Activated CD4-positive, alpha-beta memory T cell treated with anti-CD3 and anti-CD28 coated beads for 36 hours (primary cell): ENCODE measurements at regions not wholly inside any gene's neighbourhood (a gene's known extent, or its start where the extent isn't known, plus 50 kb on each side); places are given as distances from the start of the nearest gene placed in this dataset.

Source experiments
- CTCF ChIA-PET: fragments of 350-600 bp; sonication (Branson Sonifier 250); formaldehyde crosslinking; loops from one replicate; lab custom pipeline; 2021; ENCODE audit warnings: antibody characterized with exemption, inconsistent platforms; lab: Charles Lee
- POLR2A ChIA-PET: fragments of 350-600 bp; sonication (Branson Sonifier 250); formaldehyde crosslinking; loops from one replicate; lab custom pipeline; 2021; ENCODE audit warnings: antibody characterized with exemption; lab: Charles Lee
- DNase-seq: peaks from one replicate; pipeline ENCODE4 v3.0.0-alpha.2; 2020
- H3K27ac Mint-ChIP-seq: one replicate; pipeline ENCODE4 v1.8.0; 2021; ENCODE audit warnings: mixed read lengths
- H3K27me3 Mint-ChIP-seq: one replicate; pipeline ENCODE4 v1.8.0; 2021; ENCODE audit warnings: mixed read lengths
- H3K36me3 Mint-ChIP-seq: one replicate; pipeline ENCODE4 v1.8.0; 2021; ENCODE audit warnings: mixed read lengths
- H3K4me1 Mint-ChIP-seq: one replicate; pipeline ENCODE4 v1.8.0; 2021; ENCODE audit warnings: low read depth, mixed read lengths
- H3K4me3 Mint-ChIP-seq: one replicate; pipeline ENCODE4 v1.8.0; 2021; ENCODE audit warnings: mild to moderate bottlenecking, mixed read lengths
- H3K9me3 Mint-ChIP-seq: one replicate; pipeline ENCODE4 v1.8.0; 2021; ENCODE audit warnings: mixed read lengths
- intact Hi-C: fragments of 100-400 bp; cut with micrococcal nuclease; formaldehyde crosslinking; loops from one replicate; pipeline ENCODE4 v1.15.1; 2023

DNA sequence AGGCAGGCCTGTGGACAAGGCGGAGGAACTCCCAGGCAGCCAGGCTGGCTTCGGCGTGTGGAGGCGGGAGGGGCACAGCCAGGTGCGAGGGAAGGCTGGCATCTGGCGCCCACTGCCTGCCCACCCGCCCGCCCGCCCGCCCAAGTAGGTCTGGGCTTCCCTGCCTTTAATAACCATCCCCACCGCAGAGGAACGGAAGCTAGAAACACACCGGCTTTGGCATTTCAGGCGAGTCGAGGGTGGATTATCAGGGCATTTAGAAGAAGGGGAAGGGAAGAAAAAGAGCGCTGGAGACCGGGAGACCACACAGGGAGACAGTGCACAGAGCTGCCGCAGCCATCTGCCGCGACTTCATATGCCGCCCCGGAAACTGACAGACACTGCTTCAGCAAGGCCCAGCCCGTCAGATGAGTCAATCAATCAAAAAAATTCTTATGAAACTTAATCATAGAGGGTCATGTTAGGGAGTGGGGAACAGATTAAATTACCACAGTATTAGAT, 199.7 kb downstream of the TSHZ3 start:
- no peaks in the 10 kb centered on the region for H3K36me3 Mint-ChIP-seq
- intact Hi-C loops = no loop called here
- H3K27ac Mint-ChIP-seq = no peak overlapping the region
- no peaks in the 10 kb centered on the region for H3K27me3 Mint-ChIP-seq
- no peaks in the 10 kb centered on the region for H3K4me1 Mint-ChIP-seq
- ChIA-PET CTCF (no interaction called here), POLR2A (no interaction called here)
- DNase-seq = no peak
- H3K9me3 Mint-ChIP-seq = no peaks in the 10 kb centered on the region
- no peak overlapping the region for H3K4me3 Mint-ChIP-seq

DNA sequence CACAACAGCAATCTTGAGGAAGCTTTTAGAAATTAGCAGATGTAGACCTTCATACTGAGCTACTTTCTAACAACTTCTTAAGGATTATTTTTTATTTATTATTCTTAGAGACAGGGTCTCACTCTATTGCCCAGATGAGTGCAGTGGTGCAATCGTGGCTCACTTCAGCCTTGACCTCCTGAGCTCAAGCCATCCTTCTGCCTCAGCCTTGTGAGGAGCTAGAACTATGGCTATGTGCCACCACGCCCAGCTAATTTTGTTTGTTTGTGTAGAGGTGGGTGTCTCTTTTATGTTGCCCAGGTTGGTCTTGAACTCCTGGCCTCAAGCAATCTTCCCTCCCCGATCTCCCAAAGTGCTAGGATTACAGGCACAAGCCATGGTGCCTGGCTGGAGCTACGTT, 200.6 kb downstream of the TSHZ3 start:
- Mint-ChIP-seq H3K9me3 (no peaks in the 10 kb centered on the region), H3K4me3 (no peak overlapping the region), H3K27me3 (no peaks in the 10 kb centered on the region), H3K27ac (no peak overlapping the region), H3K36me3 (no peaks in the 10 kb centered on the region), H3K4me1 (no peaks in the 10 kb centered on the region)
- no peak for DNase-seq
- ChIA-PET CTCF (no interaction called here), POLR2A (no interaction called here)
- intact Hi-C loops = no loop called here

DNA sequence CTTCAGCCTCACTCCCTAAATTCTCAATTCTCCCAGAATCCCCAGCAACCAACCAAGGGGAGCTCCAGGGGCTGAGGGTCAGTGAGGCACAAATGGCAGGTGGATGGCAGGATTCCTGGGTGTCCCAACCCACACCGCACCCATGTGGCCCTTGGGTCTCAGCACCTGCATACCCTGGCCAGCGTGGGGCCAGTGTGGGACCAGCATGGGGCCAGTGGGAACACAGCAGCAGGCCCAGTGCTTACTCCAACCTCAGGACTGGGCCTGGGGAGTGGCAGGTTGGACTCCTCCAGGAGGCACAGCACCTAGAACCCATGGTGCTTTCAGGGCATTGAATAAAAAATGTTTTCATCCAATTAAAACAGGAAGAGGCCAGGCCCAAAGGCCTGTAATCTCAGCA, 202.0 kb downstream of the TSHZ3 start:
- Mint-ChIP-seq H3K4me3 (no peak overlapping the region), H3K4me1 (no peaks in the 10 kb centered on the region), H3K36me3 (no peaks in the 10 kb centered on the region), H3K9me3 (no peaks in the 10 kb centered on the region), H3K27me3 (no peaks in the 10 kb centered on the region), H3K27ac (no peak overlapping the region)
- DNase-seq = no peak
- CTCF ChIA-PET = no interaction called here
- POLR2A ChIA-PET = no interaction called here
- intact Hi-C loops = no loop called here

DNA sequence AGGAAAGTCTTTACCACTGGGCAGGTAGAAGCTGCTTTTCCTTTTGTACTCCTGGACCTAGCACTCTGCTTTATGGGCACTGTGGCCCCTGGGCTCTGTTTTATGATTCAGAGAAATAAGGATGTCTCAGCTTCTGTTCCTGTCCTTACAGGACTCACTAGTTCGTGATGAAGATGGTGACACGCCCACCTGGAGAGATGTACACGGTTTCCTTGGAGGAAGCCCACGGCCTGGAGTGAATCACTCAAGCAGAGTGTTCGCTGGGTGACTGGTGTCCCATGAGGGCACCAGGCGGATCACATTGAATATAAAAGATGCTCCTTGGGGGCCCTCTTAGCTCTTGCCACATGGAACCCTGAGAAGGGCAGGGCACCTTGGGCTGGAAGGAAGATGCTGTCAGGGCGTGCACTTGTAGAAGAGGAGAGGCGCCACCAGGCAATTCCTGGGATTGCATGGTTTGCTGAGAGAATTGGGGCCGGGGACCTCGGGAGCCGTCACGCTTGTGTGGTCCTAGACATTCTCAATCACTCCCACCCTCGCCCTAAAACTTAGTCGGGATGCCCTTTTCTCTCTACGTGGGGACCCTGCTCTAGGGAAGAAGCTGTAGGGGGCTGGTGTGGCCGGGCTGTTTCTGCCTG, 202.6 kb downstream of the TSHZ3 start:
- ChIA-PET POLR2A (no interaction called here), CTCF (no interaction called here)
- Mint-ChIP-seq H3K27me3 (no peaks in the 10 kb centered on the region), H3K27ac (no peak overlapping the region), H3K9me3 (no peaks in the 10 kb centered on the region), H3K4me3 (no peak overlapping the region), H3K4me1 (no peaks in the 10 kb centered on the region), H3K36me3 (no peaks in the 10 kb centered on the region)
- intact Hi-C loops = no loop called here
- DNase-seq = no peak

DNA sequence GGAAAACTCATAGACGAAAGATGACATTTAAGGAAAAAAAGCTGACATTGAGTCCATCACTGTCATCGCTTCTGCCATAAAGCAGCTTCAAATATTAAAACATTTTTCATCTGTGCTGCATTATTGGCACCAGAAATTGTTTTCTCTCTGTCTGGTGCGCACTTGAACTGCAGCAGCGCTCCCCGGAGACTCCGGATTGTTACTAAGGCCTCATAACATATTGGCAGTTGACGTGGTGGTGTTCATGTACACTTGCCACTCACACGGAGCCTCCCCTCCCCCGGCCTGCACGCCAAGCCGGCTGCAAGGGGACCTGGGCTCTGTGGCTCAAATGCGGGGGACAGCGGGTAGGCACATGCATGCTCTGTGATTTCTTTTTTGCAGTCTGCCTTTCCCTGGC, 203.2 kb downstream of the TSHZ3 start:
- ChIA-PET CTCF (no interaction called here), POLR2A (no interaction called here)
- DNase-seq = no peak
- Mint-ChIP-seq H3K27ac (no peak overlapping the region), H3K36me3 (no peaks in the 10 kb centered on the region), H3K27me3 (no peaks in the 10 kb centered on the region), H3K9me3 (no peaks in the 10 kb centered on the region), H3K4me3 (no peak overlapping the region), H3K4me1 (no peaks in the 10 kb centered on the region)
- intact Hi-C loops = no loop called here

DNA sequence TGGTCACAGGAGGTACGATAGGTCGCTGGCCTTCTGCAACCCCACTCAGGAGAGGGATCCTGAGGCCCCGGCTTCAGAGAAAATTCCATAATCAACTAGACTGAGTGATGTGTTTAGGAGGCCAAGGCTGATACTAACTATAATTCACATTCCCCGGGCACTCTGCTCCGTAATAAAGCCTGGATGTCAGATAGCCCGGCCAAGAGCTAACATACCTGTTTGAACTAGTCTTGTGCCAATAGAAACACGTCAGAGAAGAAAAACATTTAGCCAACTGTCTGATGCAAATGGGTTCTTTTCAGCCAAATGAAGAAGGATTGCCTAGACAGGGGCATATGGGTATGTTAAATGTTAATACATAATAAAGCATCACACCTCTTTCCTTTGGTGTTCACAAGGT, 204.2 kb downstream of the TSHZ3 start:
- ChIA-PET POLR2A (no interaction called here), CTCF (no interaction called here)
- no peaks in the 10 kb centered on the region for H3K27me3 Mint-ChIP-seq
- intact Hi-C loops = no loop called here
- no peaks in the 10 kb centered on the region for H3K9me3 Mint-ChIP-seq
- H3K36me3 Mint-ChIP-seq = no peaks in the 10 kb centered on the region
- no peak overlapping the region for H3K27ac Mint-ChIP-seq
- H3K4me1 Mint-ChIP-seq = no peaks in the 10 kb centered on the region
- H3K4me3 Mint-ChIP-seq = no peak overlapping the region
- no peak for DNase-seq

DNA sequence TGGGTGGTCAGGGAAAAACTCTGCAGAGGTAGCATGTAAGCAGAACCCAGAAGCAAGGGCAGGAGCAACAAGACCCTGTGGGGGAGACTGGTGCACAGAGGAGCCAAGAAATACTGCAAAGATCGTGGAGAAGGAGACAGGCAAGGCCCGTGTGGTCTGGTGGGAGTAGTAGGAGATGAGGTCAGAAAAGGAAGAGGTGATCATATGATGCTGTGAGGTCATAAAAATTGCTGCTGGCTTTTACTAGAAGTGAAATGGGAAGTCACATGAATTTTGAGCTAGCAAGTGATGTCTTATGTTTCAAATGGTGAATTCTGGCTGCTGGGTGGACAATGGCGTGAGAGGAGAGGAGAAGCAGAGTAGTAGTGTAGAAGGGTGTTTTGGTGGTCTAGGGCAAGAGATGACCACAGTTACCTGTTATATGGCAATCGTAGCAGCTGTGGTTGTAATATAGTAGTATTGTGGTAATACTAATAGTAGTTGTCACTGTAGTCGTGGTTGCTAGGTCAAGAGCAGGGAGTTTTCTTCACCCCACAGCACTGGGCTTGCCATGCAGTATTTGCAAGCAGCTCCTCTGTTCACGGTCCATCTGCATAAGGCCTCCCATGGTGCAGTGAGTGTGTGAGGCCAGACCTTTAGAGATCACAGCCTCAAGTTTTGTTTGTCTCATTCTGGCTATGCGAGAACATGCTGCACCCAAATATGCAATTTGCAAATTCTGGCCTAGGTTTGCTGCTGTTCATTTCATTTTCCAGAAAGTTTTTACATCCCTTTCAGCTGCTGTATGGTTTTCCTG, 205.0 kb downstream of the TSHZ3 start:
- H3K36me3 Mint-ChIP-seq = no peaks in the 10 kb centered on the region
- no peak overlapping the region for H3K27ac Mint-ChIP-seq
- no peaks in the 10 kb centered on the region for H3K9me3 Mint-ChIP-seq
- ChIA-PET POLR2A (no interaction called here), CTCF (no interaction called here)
- H3K4me3 Mint-ChIP-seq = no peak overlapping the region
- DNase-seq = no peak
- intact Hi-C loops = no loop called here
- H3K4me1 Mint-ChIP-seq = no peaks in the 10 kb centered on the region
- no peaks in the 10 kb centered on the region for H3K27me3 Mint-ChIP-seq

DNA sequence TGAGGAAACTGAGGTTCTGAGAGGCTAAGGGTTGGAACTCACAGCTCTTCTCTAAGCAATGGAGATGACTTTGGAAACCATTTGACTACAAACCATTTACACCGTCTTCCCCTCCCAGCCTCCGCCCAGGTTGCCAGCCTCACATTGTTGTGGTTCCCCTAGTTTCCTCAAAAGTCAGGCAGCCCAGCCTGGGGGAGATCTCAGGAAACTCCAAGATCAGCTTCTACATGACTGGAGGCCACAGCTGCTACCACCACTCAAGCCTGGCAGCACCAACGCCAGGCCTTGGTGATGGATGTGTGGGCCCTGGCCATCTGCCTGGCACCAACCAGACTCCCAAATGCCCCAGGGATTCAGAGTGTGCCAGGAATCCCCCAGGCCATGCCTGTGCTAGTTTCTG, 207.9 kb downstream of the TSHZ3 start:
- no peaks in the 10 kb centered on the region for H3K4me1 Mint-ChIP-seq

DNA sequence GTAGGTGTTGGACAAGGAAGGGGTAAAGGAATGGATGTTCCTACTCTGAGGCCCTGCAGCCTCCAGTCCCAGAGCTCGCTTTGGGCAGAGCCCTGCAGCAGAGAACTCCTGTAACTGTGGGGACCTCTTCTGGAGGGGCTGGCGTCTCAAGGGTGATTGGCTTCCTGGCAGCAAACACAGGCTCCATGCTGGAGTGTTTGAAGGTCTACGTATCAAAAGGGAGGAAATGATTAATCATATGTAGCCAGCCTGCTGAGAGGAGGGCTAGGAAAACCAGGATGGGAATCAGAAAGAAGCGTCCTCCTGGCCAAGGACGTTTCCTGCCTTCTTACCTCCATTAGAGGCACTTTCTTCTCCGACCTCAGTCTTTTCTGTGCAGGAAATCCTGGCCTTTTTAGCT, 208.5 kb downstream of the TSHZ3 start:
- Mint-ChIP-seq H3K9me3 (no peaks in the 10 kb centered on the region), H3K27ac (no peak overlapping the region), H3K36me3 (no peaks in the 10 kb centered on the region), H3K4me3 (no peak overlapping the region), H3K27me3 (no peaks in the 10 kb centered on the region), H3K4me1 (no peaks in the 10 kb centered on the region)
- ChIA-PET POLR2A (no interaction called here), CTCF (no interaction called here)
- no peak for DNase-seq
- intact Hi-C loops = no loop called here

More for the DNA sequence above, 207.9 kb downstream of the TSHZ3 start:
- Mint-ChIP-seq H3K27me3 (no peaks in the 10 kb centered on the region), H3K9me3 (no peaks in the 10 kb centered on the region), H3K36me3 (no peaks in the 10 kb centered on the region), H3K27ac (no peak overlapping the region), H3K4me3 (no peak overlapping the region)
- intact Hi-C loops = no loop called here
- ChIA-PET CTCF (no interaction called here), POLR2A (no interaction called here)
- no peak for DNase-seq

DNA sequence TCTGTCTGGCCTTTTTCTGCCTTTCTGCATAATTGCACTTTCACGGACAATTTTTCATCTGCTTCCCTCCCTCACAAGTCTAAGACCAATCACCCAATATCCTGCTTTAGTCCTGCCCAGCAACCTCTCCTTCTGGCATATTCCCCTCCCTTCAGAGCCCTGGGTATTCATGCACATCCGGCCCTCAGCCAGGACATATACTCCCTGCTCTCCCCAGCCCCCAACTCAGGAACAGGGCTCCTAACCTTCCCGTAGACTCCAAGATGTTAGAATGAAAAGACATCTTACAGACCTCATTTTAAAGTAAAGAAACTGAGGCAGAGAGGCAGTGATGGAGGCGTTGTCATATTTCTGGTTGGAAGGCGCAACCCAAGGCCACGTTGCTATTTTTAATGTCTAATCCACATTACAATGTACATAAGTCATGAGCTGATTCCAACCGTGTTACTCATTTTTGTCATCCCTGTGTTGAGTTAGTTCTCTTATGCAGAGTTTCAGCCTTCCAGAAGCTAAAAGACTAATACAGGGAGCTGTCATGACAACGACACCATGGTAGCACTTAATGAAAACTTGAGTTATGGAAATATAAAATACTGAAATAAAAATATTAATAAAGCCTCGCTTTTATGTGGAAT, 209.2 kb downstream of the TSHZ3 start:
- POLR2A ChIA-PET = no interaction called here
- CTCF ChIA-PET = no interaction called here
- intact Hi-C loops = no loop called here
- no peaks in the 10 kb centered on the region for H3K4me1 Mint-ChIP-seq
- no peak overlapping the region for H3K4me3 Mint-ChIP-seq
- no peak overlapping the region for H3K27ac Mint-ChIP-seq
- no peak for DNase-seq
- no peaks in the 10 kb centered on the region for H3K36me3 Mint-ChIP-seq
- no peaks in the 10 kb centered on the region for H3K9me3 Mint-ChIP-seq
- H3K27me3 Mint-ChIP-seq = peaks cover 2% of the 10 kb centered on the region

DNA sequence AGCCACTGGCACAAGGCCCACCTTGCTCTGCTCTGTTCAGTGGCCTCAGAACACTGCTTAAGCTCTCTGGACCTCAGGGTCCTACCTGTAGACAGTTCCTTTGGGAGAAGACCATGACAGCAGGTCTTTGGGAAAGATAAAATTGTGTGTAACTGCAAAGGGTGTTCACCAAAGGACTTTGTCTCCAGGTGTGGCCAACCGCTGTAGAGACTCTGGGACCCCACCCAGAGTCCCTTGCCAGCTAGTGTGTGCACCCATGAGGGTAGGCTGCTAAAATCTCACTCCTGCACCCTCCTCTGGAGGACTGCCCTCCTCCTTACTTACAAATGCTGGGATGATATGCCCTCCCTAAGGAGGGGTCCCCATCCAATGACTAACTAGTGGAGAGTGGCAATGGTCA, 211.2 kb downstream of the TSHZ3 start:
- Mint-ChIP-seq H3K9me3 (no peaks in the 10 kb centered on the region), H3K27me3 (peaks cover 8% of the 10 kb centered on the region), H3K4me1 (no peaks in the 10 kb centered on the region), H3K4me3 (no peak overlapping the region), H3K27ac (no peak overlapping the region), H3K36me3 (no peaks in the 10 kb centered on the region)
- no peak for DNase-seq
- CTCF ChIA-PET = no interaction called here
- intact Hi-C loops = no loop called here
- POLR2A ChIA-PET = no interaction called here

DNA sequence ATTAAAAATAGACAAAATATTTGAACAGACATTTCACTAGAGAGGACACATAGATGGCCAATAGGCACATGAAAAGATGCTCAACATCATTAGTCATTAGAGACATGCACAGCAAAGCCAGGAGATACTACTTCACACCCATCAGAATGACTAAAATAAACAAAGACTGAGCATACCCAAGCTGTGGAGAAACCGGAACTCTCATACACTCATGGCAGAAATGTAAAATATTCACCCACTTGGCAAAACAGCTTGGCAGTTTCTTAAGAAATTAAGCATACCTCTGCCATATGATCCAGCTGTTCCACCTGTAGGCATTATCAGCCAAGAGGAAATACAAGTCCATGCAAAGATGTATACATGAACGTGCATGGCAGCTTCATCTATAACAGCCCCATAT, 213.4 kb downstream of the TSHZ3 start:
- Mint-ChIP-seq H3K9me3 (no peaks in the 10 kb centered on the region), H3K27ac (no peak overlapping the region), H3K27me3 (peaks cover 14% of the 10 kb centered on the region), H3K36me3 (no peaks in the 10 kb centered on the region), H3K4me1 (no peaks in the 10 kb centered on the region), H3K4me3 (no peak overlapping the region)
- intact Hi-C loops = no loop called here
- DNase-seq = no peak
- ChIA-PET POLR2A (no interaction called here), CTCF (no interaction called here)
